Uterus (tissue), 3 donors: ENCODE measurements at regions not wholly inside any gene's neighbourhood (a gene's known extent, or its start where the extent isn't known, plus 50 kb on each side); places are given as distances from the start of the nearest gene placed in this dataset.

ENCODE experiments used
- DNase-seq, 2 donors: peaks; one replicate each; pipeline ENCODE4 v3.0.0-alpha.2; 2019 to 2020
- H3K27ac ChIP-seq, 2 donors: fragments of 200-600 bp; sonication (generic); 1 replicate in 1 of 2; 2 replicates in 1 of 2; pipeline ENCODE4 v1.5.1; 2016 to 2018
- H3K27me3 ChIP-seq, 2 donors: fragments of 200-600 bp; sonication (generic); one replicate each; pipeline ENCODE4 v1.5.1; 2018 to 2019; ENCODE audit warnings: control low read depth in 1 of 2
- H3K36me3 ChIP-seq, 2 donors: fragments of 200-600 bp; sonication (generic); one replicate each; pipeline ENCODE4 v1.5.1; 2019; ENCODE audit warnings: control low read depth in 1 of 2
- H3K4me1 ChIP-seq, 2 donors: fragments of 200-600 bp; sonication (generic); one replicate each; pipeline ENCODE4 v1.5.1; 2018 to 2019; ENCODE audit warnings: control low read depth in 1 of 2
- H3K4me3 ChIP-seq, 2 donors: fragments of 200-600 bp; sonication (generic); 1 replicate in 1 of 2; 2 replicates in 1 of 2; pipeline ENCODE4 v1.5.1; 2018 to 2019; ENCODE audit warnings: mild to moderate bottlenecking in 1 of 2
- H3K9me3 ChIP-seq, 2 donors: fragments of 200-600 bp; sonication (generic); one replicate each; pipeline ENCODE4 v1.5.1; 2019; ENCODE audit warnings: control low read depth in 1 of 2
- POLR2A ChIP-seq, 2 donors: fragments of 450-650 bp; IDR thresholded peaks; one replicate each; pipeline ENCODE4 v1.6.1; 2016; ENCODE audit warnings: antibody characterized with exemption in 2 of 2, mild to moderate bottlenecking in 1 of 2, moderate library complexity in 1 of 2
- intact Hi-C: fragments of 100-400 bp; cut with DNase I; formaldehyde crosslinking; loops from one replicate; pipeline ENCODE4 v1.15.1; 2023; ENCODE audit warnings: low total_unique reads
- TF ChIP-seq, protein P1 (sequence below), 4 experiments: fragments of 200-600 bp in 2 of 4; fragments of 450-650 bp in 2 of 4; sonication (generic) in 2 of 4; IDR thresholded peaks; one replicate each; pipeline ENCODE4 v1.5.1; 2016 to 2019; ENCODE audit warnings: antibody characterized with exemption in 4 of 4, mild to moderate bottlenecking in 2 of 4, moderate library complexity in 1 of 4
- donor health status: DM: yes; HTN: yes; CAD: no.

DNA sequence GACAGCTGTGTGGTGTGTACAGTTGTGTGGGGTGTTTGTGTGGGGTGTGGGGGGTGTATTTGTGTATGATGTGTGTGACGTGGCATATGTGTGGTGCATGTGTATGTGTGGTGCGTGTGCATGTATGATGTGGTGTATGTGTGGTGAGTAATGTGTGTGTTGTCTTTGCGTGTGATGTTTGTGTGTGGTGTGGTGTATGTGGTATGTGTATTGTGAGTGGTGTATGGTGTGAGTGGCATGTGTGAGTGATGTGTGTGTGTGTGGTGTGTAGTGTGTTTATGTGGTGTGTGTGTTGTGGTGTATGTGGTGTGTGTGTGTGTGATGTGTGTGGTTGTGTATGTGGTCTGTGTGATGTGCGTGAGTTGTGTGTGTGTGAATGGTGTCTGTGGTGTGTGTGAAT, 191.1 kb downstream of the MELK start:
- H3K27me3 ChIP-seq = no peaks in the 10 kb centered on the region
- intact Hi-C loops = no loop called here
- H3K36me3 ChIP-seq = no peaks in the 10 kb centered on the region
- H3K9me3 ChIP-seq = no peaks in the 10 kb centered on the region
- H3K4me3 ChIP-seq = no peak overlapping the region
- TF ChIP-seq, protein P1, sequence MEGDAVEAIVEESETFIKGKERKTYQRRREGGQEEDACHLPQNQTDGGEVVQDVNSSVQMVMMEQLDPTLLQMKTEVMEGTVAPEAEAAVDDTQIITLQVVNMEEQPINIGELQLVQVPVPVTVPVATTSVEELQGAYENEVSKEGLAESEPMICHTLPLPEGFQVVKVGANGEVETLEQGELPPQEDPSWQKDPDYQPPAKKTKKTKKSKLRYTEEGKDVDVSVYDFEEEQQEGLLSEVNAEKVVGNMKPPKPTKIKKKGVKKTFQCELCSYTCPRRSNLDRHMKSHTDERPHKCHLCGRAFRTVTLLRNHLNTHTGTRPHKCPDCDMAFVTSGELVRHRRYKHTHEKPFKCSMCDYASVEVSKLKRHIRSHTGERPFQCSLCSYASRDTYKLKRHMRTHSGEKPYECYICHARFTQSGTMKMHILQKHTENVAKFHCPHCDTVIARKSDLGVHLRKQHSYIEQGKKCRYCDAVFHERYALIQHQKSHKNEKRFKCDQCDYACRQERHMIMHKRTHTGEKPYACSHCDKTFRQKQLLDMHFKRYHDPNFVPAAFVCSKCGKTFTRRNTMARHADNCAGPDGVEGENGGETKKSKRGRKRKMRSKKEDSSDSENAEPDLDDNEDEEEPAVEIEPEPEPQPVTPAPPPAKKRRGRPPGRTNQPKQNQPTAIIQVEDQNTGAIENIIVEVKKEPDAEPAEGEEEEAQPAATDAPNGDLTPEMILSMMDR (IDR thresholded peaks at IDR 0.05) = no peak
- TF ChIP-seq POLR2A (IDR thresholded peaks at IDR 0.05) = no peak
- DNase-seq = no peak
- no peaks in the 10 kb centered on the region for H3K4me1 ChIP-seq
- H3K27ac ChIP-seq = no peak overlapping the region

DNA sequence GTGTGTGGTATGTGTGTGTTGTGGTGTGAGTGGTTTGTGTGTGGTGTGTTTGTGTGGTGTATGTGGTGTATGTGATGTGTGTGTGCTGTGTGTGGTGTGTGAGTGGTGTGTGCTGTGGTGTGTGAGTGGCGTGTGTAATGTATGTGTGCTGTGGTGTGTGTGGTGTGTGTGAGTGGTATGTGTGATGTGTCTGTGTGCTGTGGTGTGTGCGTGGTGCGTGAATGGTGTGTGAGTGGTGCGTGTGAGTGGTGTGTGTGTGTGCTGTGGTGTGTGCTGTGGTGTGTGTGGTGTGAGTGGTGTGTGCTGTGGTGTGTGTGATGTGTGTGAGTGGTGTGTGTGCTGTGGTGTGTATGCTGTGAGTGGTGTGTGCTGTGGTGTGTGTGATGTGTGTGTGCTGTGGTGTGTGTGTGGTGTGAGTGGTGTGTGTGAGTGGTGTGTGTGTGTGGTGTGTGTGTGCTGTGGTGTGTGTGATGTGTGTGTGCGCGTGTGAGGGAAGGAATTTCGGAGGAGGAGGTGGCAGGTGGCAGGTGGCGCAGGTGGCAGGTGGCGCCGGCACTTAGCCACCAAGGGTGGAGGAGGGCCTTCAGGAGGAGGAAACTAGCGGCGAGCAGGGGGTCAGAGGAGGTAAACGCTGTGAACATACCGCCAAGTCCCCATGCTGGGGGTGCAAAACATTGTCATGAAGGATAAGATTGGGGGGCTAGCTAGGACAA, 191.8 kb downstream of the MELK start:
- no peak overlapping the region for H3K4me3 ChIP-seq
- no peaks in the 10 kb centered on the region for H3K36me3 ChIP-seq
- H3K27me3 ChIP-seq = no peaks in the 10 kb centered on the region
- H3K4me1 ChIP-seq = no peaks in the 10 kb centered on the region
- H3K9me3 ChIP-seq = no peaks in the 10 kb centered on the region
- no peak for DNase-seq
- no peak for TF ChIP-seq POLR2A (IDR thresholded peaks at IDR 0.05)
- no peak overlapping the region for H3K27ac ChIP-seq
- intact Hi-C loops = no loop called here

DNA sequence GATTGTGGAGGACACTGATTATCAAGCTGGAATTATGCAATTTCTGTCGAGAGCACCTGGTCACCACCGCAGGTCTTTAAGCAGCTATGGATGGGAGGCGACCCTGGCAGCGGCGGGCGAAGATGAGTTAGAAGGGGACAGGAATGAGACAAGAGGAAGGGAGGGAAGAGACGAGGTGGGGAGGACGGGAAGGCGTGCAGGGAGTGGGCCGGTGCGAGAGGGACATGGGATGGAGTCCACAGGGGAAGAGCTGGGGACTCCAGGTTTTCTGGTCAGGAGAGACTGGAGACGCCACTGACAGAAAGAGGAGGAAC, 192.3 kb downstream of the MELK start:
- TF ChIP-seq, protein P1 (IDR thresholded peaks at IDR 0.05) = no peak
- TF ChIP-seq POLR2A (IDR thresholded peaks at IDR 0.05) = no peak
- Histone ChIP-seq H3K4me3 (no peak overlapping the region), H3K36me3 (no peaks in the 10 kb centered on the region), H3K9me3 (no peaks in the 10 kb centered on the region), H3K4me1 (no peaks in the 10 kb centered on the region), H3K27me3 (no peaks in the 10 kb centered on the region), H3K27ac (no peak overlapping the region)
- intact Hi-C loops = no loop called here
- DNase-seq = no peak

DNA sequence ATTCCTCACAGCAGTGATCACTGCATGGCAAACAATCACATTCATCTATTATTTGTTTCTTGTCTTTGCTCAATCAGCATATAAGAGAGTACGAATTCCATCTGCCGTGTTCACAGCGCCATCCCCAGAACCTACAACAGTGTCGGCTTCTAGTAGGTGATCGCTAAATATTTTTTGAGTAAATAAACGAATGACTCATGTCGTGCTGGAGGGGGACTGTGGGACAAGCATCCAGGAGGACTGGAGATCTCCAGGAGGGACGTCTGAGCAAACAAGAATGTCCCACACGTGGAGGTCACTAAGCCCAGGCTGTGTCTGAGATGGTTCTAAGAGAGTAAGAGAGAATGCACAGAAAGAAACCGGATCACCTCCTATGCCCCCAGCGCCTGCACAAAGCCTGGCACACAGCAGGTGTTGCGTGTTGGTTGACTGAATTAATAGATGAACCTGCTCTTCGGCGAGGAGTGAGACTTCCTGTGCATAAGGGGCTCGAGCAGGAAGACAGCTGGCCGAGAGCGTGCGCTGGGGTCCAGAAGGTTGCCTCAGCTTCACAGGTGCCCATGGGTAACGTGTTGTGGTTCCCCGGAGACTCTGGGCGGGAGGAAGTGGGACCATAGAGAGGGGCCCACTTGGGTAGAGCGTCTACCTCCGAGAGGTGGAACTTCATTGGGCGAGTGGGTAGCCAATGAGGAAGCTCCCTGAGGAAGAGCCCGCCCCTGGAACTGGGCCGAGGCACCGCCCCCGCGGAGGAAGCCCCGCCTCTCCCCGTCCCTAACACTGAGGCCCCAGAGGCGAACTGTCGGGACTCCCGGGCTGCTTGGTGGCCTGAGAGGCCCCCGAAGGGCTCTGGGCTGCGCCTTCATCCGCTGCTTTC, 193.0 kb downstream of the MELK start:
- Histone ChIP-seq H3K27me3 (no peaks in the 10 kb centered on the region), H3K27ac (no peak overlapping the region)
- peak; percentile 27 to 45 for DNase-seq

DNA sequence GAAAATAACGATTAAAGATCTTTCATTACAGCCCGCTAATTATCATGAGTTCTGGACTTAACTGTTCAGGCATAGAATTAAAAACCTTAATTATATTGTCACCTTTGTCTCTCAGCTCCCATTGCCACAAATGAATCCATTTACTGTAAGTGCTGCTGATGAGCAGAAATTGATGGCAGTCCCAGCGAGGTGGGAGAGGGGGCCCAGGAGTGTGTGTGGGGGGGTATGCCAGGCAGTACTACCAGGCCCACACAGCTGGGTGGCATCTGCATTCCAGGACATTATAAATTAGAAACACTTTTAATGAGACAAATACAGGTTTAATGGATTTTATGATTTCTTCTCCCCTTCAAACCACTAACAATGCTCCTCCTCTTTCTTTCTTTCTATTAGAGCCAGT, 196.0 kb downstream of the MELK start:
- intact Hi-C loops = no loop called here
- Histone ChIP-seq H3K27me3 (no peaks in the 10 kb centered on the region), H3K27ac (no peak overlapping the region), H3K4me3 (no peak overlapping the region), H3K9me3 (no peaks in the 10 kb centered on the region), H3K36me3 (no peaks in the 10 kb centered on the region), H3K4me1 (no peaks in the 10 kb centered on the region)
- DNase-seq = no peak
- no peak for TF ChIP-seq POLR2A (IDR thresholded peaks at IDR 0.05)
- TF ChIP-seq, protein P1 (IDR thresholded peaks at IDR 0.05) = no peak

More for the DNA sequence above, 193.0 kb downstream of the MELK start:
- Histone ChIP-seq H3K4me1 (no peaks in the 10 kb centered on the region), H3K4me3 (peak overlapping the region in 1 of 2 donors; percentile 24), H3K36me3 (no peaks in the 10 kb centered on the region), H3K9me3 (no peaks in the 10 kb centered on the region)
- intact Hi-C loops = no loop called here
- TF ChIP-seq, protein P1 (IDR thresholded peaks at IDR 0.05) = no peak
- no peak for TF ChIP-seq POLR2A (IDR thresholded peaks at IDR 0.05)
